Epithelial cell of proximal tubule (primary cell): ENCODE measurements at regions not wholly inside any gene's neighbourhood (a gene's known extent, or its start where the extent isn't known, plus 50 kb on each side); places are given as distances from the start of the nearest gene placed in this dataset.

Experiments
- DNase-seq: peaks from one replicate; pipeline ENCODE4 v3.0.0-alpha.2; 2011; ENCODE audit warnings: low read depth
- H3K4me3 ChIP-seq: 2 replicates; pipeline ENCODE4 v1.5.1; 2011; ENCODE audit warnings: low read depth, mild to moderate bottlenecking, low read length
- CTCF ChIP-seq: conservative IDR thresholded peaks from 2 replicates; pipeline ENCODE4 v1.5.1; 2012; ENCODE audit warnings: low read depth, mild to moderate bottlenecking, low read length

DNA sequence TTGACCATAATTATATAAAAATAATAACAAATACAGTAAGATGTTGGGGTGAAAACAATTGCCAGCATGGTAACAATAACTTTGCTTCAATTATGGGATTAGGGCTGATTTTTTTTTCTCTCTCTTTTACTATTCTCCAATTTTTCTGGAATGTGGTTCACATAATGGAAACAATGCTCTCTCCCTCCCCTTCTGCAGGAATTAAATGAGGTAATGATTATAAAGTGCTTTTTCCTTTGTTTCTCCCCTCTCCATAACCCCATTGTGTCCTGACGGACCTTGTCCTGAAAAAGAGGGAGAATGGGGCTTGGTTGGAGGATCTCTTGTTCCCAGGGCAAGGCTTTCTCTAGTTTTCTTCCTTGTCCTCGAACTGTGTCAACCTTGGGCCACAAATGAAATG lies 234.0 kb upstream of the ZNF32 start:
- TF ChIP-seq CTCF, result no peak
- no peak for DNase-seq
- H3K4me3 ChIP-seq, result no peak overlapping the region

DNA sequence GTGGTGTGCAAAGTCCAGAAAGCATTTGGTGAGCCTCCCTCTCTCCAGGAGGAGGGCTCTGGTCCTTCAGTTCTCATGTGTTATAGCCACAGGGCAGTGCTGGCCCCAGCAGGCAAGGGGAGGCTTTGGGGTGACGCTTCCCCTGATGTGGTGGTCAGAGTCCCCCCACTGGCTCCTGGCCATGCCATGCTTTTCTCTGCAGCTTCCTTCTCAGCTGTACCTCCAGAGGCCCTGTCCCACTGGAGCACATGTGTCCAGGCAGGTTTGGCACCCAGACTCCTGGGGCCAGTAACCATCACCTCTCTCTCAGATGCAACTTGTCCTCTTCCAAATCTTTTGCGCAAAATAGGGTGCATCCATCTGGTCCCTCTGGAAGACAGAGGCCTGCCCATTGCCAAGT lies 233.0 kb upstream of the ZNF32 start:
- H3K4me3 ChIP-seq, result no peak overlapping the region
- DNase-seq, result no peak
- TF ChIP-seq CTCF, result no peak

- DNase-seq, result no peak
- no peak for TF ChIP-seq CTCF
Measured at GRCh38 chr10:43880160-43880559, 231.5 kb upstream of the ZNF32 start.

DNA sequence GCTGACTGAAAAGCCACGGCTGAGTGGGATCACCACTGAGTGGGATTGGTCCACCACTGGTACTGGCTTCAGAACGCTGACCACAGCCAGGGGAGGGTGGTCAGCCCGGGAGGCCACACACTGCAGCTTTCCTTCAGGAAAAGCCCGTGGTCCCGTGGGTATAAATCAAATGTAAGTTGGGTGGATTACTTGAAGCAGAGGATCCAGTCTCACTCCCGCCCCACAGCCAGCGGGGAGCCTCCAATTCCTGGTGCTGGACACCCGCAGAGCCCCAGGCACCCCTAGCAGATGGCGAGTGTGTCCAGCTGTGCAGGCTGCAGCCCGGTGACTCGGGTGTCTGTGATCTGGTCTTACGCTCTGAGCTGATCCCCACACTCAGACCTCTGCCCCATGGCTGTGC lies 231.1 kb upstream of the ZNF32 start:
- TF ChIP-seq CTCF, result no peak
- DNase-seq, result no peak
- no peak overlapping the region for H3K4me3 ChIP-seq

More at GRCh38 chr10:43880160-43880559, 231.5 kb upstream of the ZNF32 start:
- no peak overlapping the region for H3K4me3 ChIP-seq

DNA sequence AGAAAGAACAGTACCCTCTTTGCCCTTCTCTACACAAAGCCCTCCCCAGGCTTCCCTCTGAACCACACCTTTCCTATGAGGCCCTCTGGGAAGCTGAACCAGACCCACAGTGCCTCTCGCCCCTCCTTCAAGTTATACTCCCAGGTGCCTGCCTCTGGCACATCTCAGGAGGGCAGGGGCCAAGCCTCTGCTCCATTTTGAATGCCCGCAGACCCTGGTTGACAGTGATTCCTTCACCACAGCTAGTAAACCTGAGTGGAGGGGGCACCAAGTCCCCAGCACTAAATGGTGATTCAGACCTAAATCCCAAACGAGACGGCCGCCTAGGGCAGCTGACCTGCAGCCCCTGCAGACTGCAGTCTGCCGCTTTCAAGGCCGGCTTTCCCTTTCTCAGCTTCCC lies 230.5 kb upstream of the ZNF32 start:
- TF ChIP-seq CTCF, result no peak

GRCh38 chr10:43878386-43878785 lies 229.7 kb upstream of the ZNF32 start:
- no peak overlapping the region for H3K4me3 ChIP-seq
- TF ChIP-seq CTCF, result no peak
- DNase-seq, result no peak

More for the DNA sequence above, 230.5 kb upstream of the ZNF32 start:
- no peak for DNase-seq
- H3K4me3 ChIP-seq, result no peak overlapping the region

DNA sequence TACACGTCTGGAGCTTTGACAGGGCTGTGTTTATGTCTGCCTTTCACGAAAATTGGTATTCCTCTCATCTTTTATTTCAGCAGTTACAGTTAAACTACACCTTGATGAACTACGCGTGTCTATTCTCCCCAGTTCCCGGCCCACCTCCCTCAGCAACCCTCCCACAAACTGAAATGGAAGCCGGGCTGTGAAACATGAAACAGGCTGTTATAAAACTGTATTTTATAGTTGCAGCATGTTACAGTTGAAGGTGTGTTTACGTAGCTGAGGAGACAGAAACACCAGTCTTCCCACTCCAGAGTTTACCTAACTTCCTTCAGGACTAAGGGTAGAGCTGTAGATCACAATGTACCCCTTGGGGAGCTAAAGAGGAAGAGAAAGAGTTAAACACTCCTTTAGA lies 228.3 kb upstream of the ZNF32 start:
- DNase-seq, result no peak

More for the DNA sequence above, 228.3 kb upstream of the ZNF32 start:
- H3K4me3 ChIP-seq, result no peak overlapping the region
- no peak for TF ChIP-seq CTCF
